ENCODE measurements at regions not wholly inside any gene's neighbourhood (a gene's known extent, or its start where the extent isn't known, plus 50 kb on each side); places are given as distances from the start of the nearest gene placed in this dataset.
A peak's percentile ranks its signal among the peaks of the same experiment; 100 is the strongest.

DNA sequence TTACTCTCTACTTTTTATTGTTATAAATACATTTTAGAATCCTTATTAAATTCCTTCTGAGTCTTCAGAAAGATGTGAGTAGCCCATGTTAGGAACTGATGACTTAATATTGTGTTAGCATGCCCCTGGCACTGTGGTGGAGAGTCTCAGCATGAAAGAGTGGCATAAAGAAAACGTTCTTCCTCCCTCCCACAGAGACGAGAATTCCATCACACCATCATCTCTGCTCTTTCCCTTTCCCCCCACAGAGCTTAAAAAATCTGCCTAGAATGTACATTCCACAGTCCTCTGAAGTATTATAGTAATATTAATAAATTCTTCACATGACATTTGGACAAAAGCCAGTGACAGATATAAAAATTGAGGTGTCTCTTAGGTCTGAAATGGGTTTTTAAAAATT is 117.8 kb upstream of the DKK2 start:
- Histone ChIP-seq H3K23ac (ENCODE audit: low read length) (no peak overlapping the region), H4K12ac (ENCODE audit: low read depth, low read length) (no peak overlapping the region), H3K4me1 (ENCODE audit: control insufficient read depth in 1 of 2, insufficient read depth in 2 of 2, low read length in 2 of 2) (peaks cover 0 to 1% of the 10 kb centered on the region in 2 experiments), H3K4ac (ENCODE audit: low read depth, low read length) (no peak overlapping the region), H3K79me2 (ENCODE audit: control insufficient read depth, insufficient read depth, low read length, poor library complexity) (no peaks in the 10 kb centered on the region), H2BK120ac (ENCODE audit: insufficient read depth, low read length, poor library complexity) (no peak overlapping the region), H2BK5ac (ENCODE audit: low read depth, low read length, poor library complexity) (no peak overlapping the region), H2AFZ (ENCODE audit: insufficient read depth, low read length, poor library complexity) (no peak overlapping the region), H4K8ac (ENCODE audit: low read depth, low read length) (no peak overlapping the region), H3K4me2 (ENCODE audit: low read length) (no peak overlapping the region), H3K18ac (ENCODE audit: low read length) (no peak overlapping the region), H2AK5ac (ENCODE audit: low read length) (no peak overlapping the region), H3K14ac (ENCODE audit: low read length) (no peak overlapping the region), H3K36me3 (ENCODE audit: control insufficient read depth in 1 of 2, insufficient read depth in 2 of 2, low read length in 2 of 2) (no peaks in the 10 kb centered on the region), H3K9me3 (ENCODE audit: insufficient read depth, low read depth, low read length) (no peaks in the 10 kb centered on the region), H2BK12ac (ENCODE audit: low read length) (peak overlapping the region; percentile 58), H3K9ac (ENCODE audit: low read length) (no peak overlapping the region), H3K79me1 (ENCODE audit: low read length) (peaks cover 3% of the 10 kb centered on the region), H4K91ac (ENCODE audit: low read depth, low read length) (no peak overlapping the region), H3K4me3 (ENCODE audit: low read depth, low read length) (no peak overlapping the region), H3K27ac (ENCODE audit: low read depth, low read length) (no peak overlapping the region), H3K27me3 (ENCODE audit: insufficient read depth, low read length) (no peaks in the 10 kb centered on the region)
- no peak for DNase-seq
- WGBS (ENCODE audit: extremely low coverage, insufficient coverage, insufficient read length), result no CpG with 5 or more reads among the region's 2 CpGs

DNA sequence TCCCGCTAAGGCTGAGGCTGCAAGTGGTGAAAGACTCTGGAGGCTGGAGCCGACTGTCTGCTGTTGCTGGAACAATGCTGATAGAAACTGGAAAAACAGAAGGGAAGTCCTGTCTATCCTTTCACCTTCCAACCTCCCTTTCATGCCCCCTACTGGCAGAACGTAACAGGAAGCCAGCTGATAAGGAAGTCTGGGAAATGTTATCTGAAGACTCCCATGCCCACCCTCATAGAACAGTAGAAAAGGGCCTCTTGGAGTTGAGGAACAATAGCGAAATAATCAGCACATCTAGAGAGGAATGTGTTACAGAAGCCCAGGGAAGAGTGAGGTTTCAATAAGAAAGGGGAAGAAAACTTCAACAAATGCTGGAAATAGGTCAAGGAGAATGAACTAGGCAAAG is 117.1 kb upstream of the DKK2 start:
- Histone ChIP-seq H3K18ac (ENCODE audit: low read length) (no peak overlapping the region), H4K8ac (ENCODE audit: low read depth, low read length) (no peak overlapping the region), H2BK12ac (ENCODE audit: low read length) (peak overlapping the region; percentile 45), H2BK120ac (ENCODE audit: insufficient read depth, low read length, poor library complexity) (no peak overlapping the region), H3K79me1 (ENCODE audit: low read length) (peaks cover 3% of the 10 kb centered on the region), H3K27ac (ENCODE audit: low read depth, low read length) (no peak overlapping the region), H3K9me3 (ENCODE audit: insufficient read depth, low read depth, low read length) (no peaks in the 10 kb centered on the region), H3K4me1 (ENCODE audit: control insufficient read depth in 1 of 2, insufficient read depth in 2 of 2, low read length in 2 of 2) (peaks cover 0 to 1% of the 10 kb centered on the region in 2 experiments), H3K27me3 (ENCODE audit: insufficient read depth, low read length) (no peaks in the 10 kb centered on the region), H3K4me2 (ENCODE audit: low read length) (no peak overlapping the region), H2AK5ac (ENCODE audit: low read length) (no peak overlapping the region), H3K23ac (ENCODE audit: low read length) (no peak overlapping the region), H3K14ac (ENCODE audit: low read length) (no peak overlapping the region), H3K4ac (ENCODE audit: low read depth, low read length) (no peak overlapping the region), H3K4me3 (ENCODE audit: low read depth, low read length) (no peak overlapping the region), H4K91ac (ENCODE audit: low read depth, low read length) (no peak overlapping the region), H3K36me3 (ENCODE audit: control insufficient read depth in 1 of 2, insufficient read depth in 2 of 2, low read length in 2 of 2) (no peaks in the 10 kb centered on the region), H2BK5ac (ENCODE audit: low read depth, low read length, poor library complexity) (no peak overlapping the region), H4K12ac (ENCODE audit: low read depth, low read length) (no peak overlapping the region), H2AFZ (ENCODE audit: insufficient read depth, low read length, poor library complexity) (no peak overlapping the region), H3K79me2 (ENCODE audit: control insufficient read depth, insufficient read depth, low read length, poor library complexity) (no peaks in the 10 kb centered on the region), H3K9ac (ENCODE audit: low read length) (no peak overlapping the region)
- DNase-seq, result peak; percentile 2 to 6
- no CpG with 5 or more reads among the region's 4 CpGs for WGBS (ENCODE audit: extremely low coverage, insufficient coverage, insufficient read length)

DNA sequence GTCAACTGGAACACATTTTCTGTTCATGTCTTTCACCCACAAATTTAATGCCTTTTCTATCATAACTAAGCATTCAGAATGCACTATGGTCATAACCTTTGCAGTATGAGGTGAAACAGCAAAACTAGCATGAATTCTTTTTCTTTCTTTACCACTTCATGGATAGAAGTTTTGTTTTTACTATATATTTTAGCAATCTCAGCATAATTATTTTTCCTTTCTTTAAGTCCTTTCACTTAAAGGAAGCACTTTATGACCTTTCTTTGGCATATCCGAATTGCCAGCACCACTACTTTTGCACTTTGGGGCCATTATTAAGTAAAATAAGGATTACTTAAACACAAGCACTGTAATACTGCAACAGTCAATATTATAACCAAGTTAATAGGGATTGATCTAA is 115.1 kb upstream of the DKK2 start:
- Histone ChIP-seq H4K12ac (ENCODE audit: low read depth, low read length) (no peak overlapping the region), H3K23ac (ENCODE audit: low read length) (no peak overlapping the region), H3K36me3 (ENCODE audit: control insufficient read depth in 1 of 2, insufficient read depth in 2 of 2, low read length in 2 of 2) (no peaks in the 10 kb centered on the region), H3K18ac (ENCODE audit: low read length) (no peak overlapping the region), H3K79me2 (ENCODE audit: control insufficient read depth, insufficient read depth, low read length, poor library complexity) (no peaks in the 10 kb centered on the region), H3K9me3 (ENCODE audit: insufficient read depth, low read depth, low read length) (no peaks in the 10 kb centered on the region), H4K91ac (ENCODE audit: low read depth, low read length) (no peak overlapping the region), H3K27me3 (ENCODE audit: insufficient read depth, low read length) (no peaks in the 10 kb centered on the region), H3K79me1 (ENCODE audit: low read length) (peaks cover 3% of the 10 kb centered on the region), H3K27ac (ENCODE audit: low read depth, low read length) (no peak overlapping the region), H2AFZ (ENCODE audit: insufficient read depth, low read length, poor library complexity) (no peak overlapping the region), H3K9ac (ENCODE audit: low read length) (no peak overlapping the region), H2BK5ac (ENCODE audit: low read depth, low read length, poor library complexity) (no peak overlapping the region), H3K4ac (ENCODE audit: low read depth, low read length) (no peak overlapping the region), H4K8ac (ENCODE audit: low read depth, low read length) (no peak overlapping the region), H3K4me3 (ENCODE audit: low read depth, low read length) (no peak overlapping the region), H2AK5ac (ENCODE audit: low read length) (no peak overlapping the region), H3K4me1 (ENCODE audit: control insufficient read depth in 1 of 2, insufficient read depth in 2 of 2, low read length in 2 of 2) (peaks cover 0 to 1% of the 10 kb centered on the region in 2 experiments), H2BK12ac (ENCODE audit: low read length) (no peak overlapping the region), H3K4me2 (ENCODE audit: low read length) (no peak overlapping the region), H3K14ac (ENCODE audit: low read length) (no peak overlapping the region), H2BK120ac (ENCODE audit: insufficient read depth, low read length, poor library complexity) (no peak overlapping the region)
- no peak for DNase-seq
- WGBS (ENCODE audit: extremely low coverage, insufficient coverage, insufficient read length), result no CpG with 5 or more reads among the region's 1 CpG

DNA sequence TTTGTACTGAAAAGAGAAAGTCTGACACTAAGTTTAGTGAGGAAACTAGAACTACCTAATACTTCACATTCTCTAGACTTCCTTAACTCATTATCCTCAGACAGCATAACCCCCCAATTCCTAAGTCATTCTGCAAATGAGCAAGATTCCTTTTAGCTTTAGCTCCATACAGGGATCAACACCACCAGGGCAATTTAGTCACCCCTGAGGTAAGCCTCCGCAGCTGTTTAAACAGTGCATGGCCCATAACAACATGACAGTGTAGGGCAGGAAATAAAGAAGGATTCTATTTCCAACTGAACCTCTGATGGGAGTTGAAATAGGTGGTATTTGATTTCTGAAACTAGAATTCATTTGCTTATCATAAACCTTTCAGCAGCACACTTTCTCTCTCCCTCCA is 112.8 kb upstream of the DKK2 start:
- no peak overlapping the region for H2AK5ac ChIP-seq (ENCODE audit: low read length)
- DNase-seq, result no peak
- no peak overlapping the region for H3K23ac ChIP-seq (ENCODE audit: low read length)
- H3K79me1 ChIP-seq (ENCODE audit: low read length), result peaks cover 3% of the 10 kb centered on the region
- no peak overlapping the region for H3K27ac ChIP-seq (ENCODE audit: low read depth, low read length)
- no peak overlapping the region for H4K12ac ChIP-seq (ENCODE audit: low read depth, low read length)
- no peak overlapping the region for H3K9ac ChIP-seq (ENCODE audit: low read length)
- H3K14ac ChIP-seq (ENCODE audit: low read length), result no peak overlapping the region
- H3K9me3 ChIP-seq (ENCODE audit: insufficient read depth, low read depth, low read length), result no peaks in the 10 kb centered on the region
- H3K79me2 ChIP-seq (ENCODE audit: control insufficient read depth, insufficient read depth, low read length, poor library complexity), result no peaks in the 10 kb centered on the region
- peaks cover 0 to under 1% of the 10 kb centered on the region in 2 experiments for H3K4me1 ChIP-seq (ENCODE audit: control insufficient read depth in 1 of 2, insufficient read depth in 2 of 2, low read length in 2 of 2)
- no peak overlapping the region for H3K4me3 ChIP-seq (ENCODE audit: low read depth, low read length)
- no peak overlapping the region for H2BK5ac ChIP-seq (ENCODE audit: low read depth, low read length, poor library complexity)
- no peak overlapping the region for H2BK12ac ChIP-seq (ENCODE audit: low read length)
- no CpG with 5 or more reads among the region's 1 CpG for WGBS (ENCODE audit: extremely low coverage, insufficient coverage, insufficient read length)
- H2AFZ ChIP-seq (ENCODE audit: insufficient read depth, low read length, poor library complexity), result no peak overlapping the region
- H3K18ac ChIP-seq (ENCODE audit: low read length), result no peak overlapping the region
- no peaks in the 10 kb centered on the region for H3K36me3 ChIP-seq (ENCODE audit: control insufficient read depth in 1 of 2, insufficient read depth in 2 of 2, low read length in 2 of 2)
- no peak overlapping the region for H4K8ac ChIP-seq (ENCODE audit: low read depth, low read length)
- no peak overlapping the region for H4K91ac ChIP-seq (ENCODE audit: low read depth, low read length)
- H3K4me2 ChIP-seq (ENCODE audit: low read length), result no peak overlapping the region
- no peak overlapping the region for H3K4ac ChIP-seq (ENCODE audit: low read depth, low read length)
- H3K27me3 ChIP-seq (ENCODE audit: insufficient read depth, low read length), result no peaks in the 10 kb centered on the region
- no peak overlapping the region for H2BK120ac ChIP-seq (ENCODE audit: insufficient read depth, low read length, poor library complexity)
